K562 (cell line): ENCODE measurements at regions not wholly inside any gene's neighbourhood (a gene's known extent, or its start where the extent isn't known, plus 50 kb on each side); places are given as distances from the start of the nearest gene placed in this dataset.

Source experiments
- CHD7 ChIP-seq: fragments of 200-600 bp; sonication (generic); IDR thresholded peaks from one replicate; pipeline ENCODE4 v1.6.1; 2012; ENCODE audit warnings: mild to moderate bottlenecking, low read depth, low read length, inconsistent platforms
- POLR2H ChIP-seq: IDR thresholded peaks from 2 replicates; pipeline ENCODE4 v1.6.1; 2016; ENCODE audit warnings: missing genetic modification characterization, low read depth, mild to moderate bottlenecking, control low read depth, missing compliant biosample characterization, moderate library complexity
- SAFB2 ChIP-seq: fragments of 200-400 bp; formaldehyde crosslinking; IDR thresholded peaks from 2 replicates; pipeline ENCODE4 v1.6.1; 2018; ENCODE audit warnings: borderline replicate concordance, low read length, low read depth, moderate library complexity; ENCODE audit not compliant: severe bottlenecking
- SMARCB1 ChIP-seq: IDR thresholded peaks from 2 replicates; pipeline ENCODE4 v1.6.1; 2011; ENCODE audit warnings: improper control_type of control experiment, low read depth; ENCODE audit not compliant: insufficient read length

GRCh38 chr2:77602771-77603170, 80.6 kb upstream of the LRRTM4 start (continued):
- TF ChIP-seq CHD7 (no peak), SAFB2 (no peak), POLR2H (tag) (no peak), SMARCB1 (no peak)
